HG03432 (cell line): ENCODE measurements at regions not wholly inside any gene's neighbourhood (a gene's known extent, or its start where the extent isn't known, plus 50 kb on each side); places are given as distances from the start of the nearest gene placed in this dataset.

Source experiments
- ATAC-seq: cut with Tn5 transposase; IDR thresholded peaks from one replicate; pipeline ENCODE4 v1.9.1; 2021; ENCODE audit warnings: mild to moderate bottlenecking, moderate library complexity; ENCODE audit not compliant: unreplicated experiment

DNA sequence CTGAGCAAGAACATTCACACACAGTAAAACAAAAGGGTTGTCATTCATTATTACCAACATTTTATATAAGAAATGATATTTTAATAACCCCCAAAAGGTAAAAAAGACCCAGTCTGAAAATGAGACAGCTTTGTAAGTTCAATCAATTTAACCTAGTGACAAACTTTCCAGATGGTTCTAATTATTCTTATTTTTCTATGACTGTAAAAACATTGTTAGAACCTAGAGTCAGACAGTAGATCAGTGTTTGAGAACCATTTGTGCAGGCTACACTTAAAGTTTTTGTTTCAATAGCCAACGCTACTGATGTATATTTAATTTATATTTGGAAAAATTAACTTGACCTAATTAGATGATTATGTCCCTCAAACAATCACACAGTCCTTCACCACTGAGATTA, 708.4 kb upstream of the CBLB start:
- no peak for ATAC-seq

DNA sequence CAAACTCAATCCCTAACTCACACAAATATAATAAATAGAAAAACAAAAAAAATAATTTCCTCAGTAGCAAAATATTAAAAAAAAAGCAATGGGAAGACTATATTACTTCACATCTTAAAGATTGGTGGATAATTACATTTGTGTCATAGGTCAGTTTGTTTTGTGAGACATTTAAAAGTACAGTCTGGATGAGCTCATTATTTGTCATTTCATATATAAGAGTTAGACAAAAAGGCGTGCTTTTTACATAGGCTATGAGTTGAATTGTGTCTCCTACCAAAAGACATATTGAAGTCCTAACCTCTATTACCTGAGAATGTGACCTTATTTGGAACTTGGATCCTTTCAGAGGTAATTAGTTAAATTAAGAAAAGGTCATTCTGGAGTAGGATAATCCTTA, 710.1 kb upstream of the CBLB start:
- no peak for ATAC-seq

DNA sequence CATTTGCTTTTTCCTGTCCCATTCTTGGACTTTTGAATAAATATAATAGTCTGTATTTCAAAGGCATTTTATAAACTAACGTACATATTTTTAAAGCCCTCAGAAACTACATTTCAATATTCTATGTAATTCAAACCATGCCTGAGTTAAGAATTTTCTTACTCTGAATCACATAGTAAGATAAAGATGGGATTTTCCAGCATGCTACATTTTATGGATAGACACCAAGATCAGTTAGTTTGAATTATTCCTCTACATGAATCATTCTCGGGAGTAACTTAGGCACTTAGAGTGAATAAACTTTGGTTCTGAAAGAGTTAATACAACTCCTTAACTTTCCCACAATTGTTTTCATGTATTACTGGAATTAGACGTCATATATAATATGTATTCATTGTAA, 713.3 kb upstream of the CBLB start:
- ATAC-seq, result no peak

DNA sequence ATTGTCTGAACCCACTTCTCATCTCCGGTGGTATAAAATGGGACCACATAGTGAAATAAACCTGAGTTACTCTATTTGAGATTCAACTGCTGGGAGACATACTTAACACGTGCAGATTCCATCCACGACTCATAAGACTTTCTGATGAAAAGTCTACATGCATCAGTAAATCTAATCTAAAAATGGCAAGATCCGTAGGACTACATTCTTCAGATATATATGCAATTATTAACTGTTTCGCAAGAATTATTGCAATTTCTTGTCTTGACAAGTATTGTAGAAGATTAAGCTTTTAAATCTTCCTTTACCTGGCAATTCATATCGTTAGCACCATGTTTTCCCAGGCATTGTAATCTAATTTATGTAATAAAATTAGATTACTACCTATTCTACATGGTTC, 718.7 kb upstream of the CBLB start:
- ATAC-seq, result no peak

DNA sequence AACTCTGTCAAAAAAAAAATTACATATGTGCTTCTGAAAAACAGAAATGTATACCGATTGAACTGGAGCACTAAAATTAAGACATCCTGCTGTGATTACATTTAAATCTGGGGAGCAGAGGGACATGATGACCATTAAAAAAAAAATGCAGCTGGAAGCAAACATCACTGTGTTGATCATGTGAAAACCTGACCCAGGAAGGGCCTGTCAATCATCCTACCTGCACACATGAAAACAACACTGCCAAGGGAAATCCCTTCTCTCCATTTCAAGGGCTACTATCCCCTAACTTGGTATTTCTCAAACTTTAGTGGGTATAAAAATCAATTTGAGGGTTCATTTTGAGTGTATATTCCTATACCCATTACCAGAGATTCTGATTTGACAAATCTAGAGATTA, 719.9 kb upstream of the CBLB start:
- ATAC-seq, result no peak

DNA sequence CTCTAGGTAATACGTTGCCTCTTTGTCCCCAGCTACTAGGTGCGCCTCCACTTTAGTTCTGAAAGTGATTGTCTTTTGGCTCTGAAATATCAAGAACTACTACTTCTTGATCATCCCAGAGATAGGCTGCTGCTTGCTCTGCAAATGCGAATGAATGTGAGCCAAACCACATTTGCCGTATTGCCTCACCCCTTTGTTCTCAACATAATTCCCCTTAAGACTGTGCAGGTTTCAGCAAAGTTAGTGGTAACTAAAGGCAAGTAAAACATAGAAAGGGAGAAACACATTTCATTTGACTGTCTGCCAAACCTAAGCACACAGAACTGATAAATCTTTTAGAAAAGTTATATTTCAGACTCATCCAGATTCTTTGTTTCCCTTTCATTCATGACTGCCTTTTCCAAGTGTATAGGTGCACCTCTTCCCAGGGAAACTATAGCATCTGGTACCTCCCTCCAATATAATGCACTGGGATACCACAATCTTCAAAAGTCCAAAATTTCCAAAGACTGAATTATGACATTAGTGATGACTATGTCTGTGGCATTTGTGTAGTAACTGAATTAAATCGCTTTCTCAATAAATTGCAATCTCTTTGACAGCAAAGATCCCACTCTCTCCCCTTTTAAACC, 720.6 kb upstream of the CBLB start:
- ATAC-seq, result no peak

DNA sequence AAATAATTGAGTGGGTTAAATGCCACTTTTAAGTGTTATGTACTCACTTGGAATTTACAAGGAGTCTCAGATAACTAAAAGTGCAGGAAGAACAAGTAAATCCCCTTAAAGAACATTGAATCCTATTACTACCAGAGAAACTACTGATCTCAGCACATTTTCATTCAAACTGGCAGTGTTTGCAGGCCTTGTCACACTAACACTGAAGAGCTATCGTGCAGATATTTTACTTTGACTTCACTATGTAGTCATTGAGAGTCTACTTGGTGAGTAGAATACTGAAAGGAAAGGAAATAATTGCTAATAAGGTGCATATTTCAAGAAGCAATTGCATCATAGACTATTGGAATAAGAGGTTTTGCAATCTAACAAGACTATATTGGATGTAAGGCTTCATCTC, 721.4 kb upstream of the CBLB start:
- no peak for ATAC-seq

DNA sequence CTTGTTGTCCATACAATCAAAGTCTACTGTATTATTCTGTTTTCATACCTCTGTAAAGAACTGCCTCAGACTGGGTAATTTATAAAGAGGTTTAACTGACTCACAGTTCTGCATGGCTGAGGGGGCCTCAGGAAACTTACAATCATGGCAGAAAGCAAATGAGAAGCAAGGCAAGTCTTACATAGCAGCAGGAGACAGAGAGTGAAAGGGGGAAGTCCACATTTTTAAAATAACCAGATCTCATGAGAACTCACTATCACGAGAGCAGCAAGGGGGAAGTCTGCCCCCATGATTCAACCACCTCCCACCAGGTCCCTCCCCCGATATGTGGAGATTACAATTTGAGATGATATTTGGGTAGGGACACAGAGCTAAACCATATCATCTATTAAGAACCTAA, 724.6 kb upstream of the CBLB start:
- no peak for ATAC-seq

DNA sequence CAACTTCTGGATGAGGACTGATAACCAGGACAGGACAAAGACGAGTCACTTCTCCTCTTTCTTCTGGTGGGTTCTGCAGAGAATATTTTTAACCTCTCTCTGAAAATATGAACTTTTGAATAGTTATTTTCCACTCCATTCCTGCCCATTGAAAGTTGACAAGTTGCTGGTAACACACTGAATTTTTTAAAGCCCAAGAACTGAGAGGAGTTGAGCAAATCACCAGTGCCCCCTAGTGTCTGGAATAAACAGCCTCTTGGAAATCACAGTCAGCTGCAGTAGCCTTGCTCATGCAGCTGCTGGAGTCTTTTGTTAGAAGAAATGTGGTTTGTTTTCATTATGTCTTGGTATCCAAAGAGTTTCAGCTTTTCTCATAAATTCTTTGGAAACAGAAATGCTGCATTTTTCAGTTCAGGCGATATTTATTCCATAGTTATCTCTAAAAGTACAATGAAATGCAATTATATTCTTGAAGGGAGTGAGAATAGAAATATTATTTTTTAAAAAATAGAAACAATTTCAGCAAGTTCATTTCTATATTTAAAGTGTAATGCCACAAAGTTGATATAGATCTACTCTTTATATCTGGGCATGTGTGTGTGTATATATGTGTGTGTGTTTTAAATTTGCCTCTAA, 741.0 kb upstream of the CBLB start:
- ATAC-seq, result peak; percentile 92

DNA sequence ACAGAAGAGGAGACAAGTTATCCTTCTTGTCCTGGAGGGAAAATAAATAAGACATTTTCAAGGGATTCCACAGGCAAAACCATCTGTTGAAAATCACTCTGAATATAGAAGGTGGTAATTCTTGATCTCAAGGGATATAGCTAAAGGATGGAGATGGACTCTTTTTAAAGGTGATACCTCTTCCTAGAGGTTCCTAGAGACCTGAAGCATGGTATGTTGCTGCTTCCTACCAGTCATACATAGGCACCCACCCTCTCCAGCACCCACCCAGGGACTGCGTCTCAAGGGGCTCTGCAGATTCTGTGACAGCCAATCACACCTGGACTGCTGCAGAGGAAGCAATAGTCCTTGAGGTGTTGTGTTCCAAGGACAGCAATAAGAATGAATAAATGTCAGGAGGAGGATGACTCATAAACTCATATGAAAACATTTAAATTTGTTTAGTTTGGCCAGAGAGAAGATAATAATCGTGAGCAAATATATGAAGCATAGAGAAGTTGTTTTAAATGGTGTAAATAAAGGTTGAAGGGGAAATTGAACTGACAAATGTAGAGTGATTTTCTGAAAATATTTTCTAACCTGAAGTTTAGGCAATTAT, 741.6 kb upstream of the CBLB start:
- ATAC-seq, result no peak

DNA sequence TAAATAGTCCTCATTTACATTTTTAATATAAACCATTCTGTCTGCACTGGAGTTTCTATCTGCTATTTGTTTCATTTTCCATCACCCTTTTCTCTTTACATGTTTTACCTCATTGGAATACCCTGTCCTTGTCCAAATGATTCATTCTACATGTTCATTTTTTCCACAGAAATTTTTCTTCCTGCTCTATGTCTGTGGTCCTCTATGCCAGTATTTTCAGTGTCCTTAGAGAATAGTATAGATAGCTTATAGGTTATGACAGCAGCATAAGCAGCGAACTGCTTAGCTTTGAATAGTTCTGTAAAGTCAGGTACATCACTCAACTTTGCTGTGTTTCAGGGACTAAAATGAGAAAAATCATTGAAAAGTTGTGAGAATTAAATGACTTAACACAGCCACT, 742.3 kb upstream of the CBLB start:
- no peak for ATAC-seq

DNA sequence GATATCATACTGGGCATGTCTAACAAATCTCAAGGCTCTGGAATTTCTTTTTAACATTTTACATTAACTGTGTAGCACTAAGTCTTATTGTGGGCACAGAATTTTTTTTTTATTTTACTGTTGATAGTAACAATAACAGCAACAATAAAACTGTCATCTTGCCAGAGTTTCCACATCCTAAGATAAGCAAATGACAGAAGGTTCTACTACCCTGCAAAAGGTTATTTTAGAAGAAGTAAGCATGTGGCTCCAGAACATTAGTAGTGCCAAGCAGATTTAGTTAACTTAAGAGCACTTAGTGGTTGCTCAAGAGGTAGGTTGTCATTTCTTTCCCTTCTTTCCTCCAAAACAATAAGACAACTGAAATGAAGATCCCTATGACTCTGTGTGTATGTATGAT, 743.0 kb upstream of the CBLB start:
- no peak for ATAC-seq

DNA sequence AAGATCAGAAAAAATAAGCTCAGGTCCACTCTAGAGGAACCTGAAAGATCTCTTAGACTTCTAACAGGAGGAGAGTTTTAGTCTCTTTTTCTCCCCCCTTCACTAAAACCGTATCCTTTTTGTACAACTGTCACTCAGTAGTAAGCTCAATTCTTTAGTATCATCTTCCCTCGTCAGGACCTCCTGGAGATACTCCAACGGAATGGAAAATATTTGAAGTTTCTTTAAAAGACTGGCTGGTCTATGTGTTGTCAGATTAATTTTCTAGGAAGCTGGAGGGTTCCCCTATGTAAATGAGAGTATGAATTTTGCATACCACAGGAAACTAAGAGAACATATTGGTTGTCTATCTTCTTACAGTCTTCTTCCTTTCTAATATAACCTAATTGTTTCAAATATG, 747.7 kb upstream of the CBLB start:
- ATAC-seq, result no peak

DNA sequence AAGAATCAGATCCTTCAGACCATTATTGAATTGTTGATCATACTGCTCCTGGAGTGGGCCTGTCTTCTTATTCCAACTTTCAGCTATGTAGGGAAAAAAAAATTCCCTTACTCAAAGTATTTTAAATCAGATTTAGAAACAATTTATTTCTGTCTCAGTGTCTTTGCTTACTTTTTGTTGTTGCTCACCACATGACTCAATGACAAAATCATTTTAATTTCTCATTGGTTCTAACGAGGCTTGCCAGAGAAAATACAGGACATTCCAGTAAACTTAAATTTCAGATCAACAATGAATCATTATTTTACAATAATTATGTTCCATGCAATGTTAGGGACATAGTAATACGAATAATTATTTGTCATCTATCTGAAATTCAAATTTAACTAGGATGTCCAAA, 748.5 kb upstream of the CBLB start:
- ATAC-seq, result no peak

DNA sequence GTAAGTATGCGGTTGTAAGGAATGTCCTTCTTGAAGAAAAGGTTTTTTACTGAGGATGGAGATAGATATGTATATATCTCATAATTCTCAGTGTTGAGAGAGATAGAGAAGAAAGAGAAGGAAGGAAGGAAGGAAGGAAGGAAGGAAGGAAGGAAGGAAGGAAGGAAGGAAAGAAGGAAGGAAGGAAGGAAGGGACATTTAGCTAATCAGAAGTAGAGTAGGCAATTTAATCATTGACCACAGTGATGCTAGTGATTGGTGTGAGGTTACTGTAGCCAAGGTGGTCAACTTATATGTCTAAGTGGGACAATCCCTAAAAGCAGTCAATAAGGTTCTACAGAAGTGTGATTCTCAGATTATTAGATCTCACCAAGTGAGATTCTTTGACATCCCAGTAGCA, 751.8 kb upstream of the CBLB start:
- no peak for ATAC-seq

DNA sequence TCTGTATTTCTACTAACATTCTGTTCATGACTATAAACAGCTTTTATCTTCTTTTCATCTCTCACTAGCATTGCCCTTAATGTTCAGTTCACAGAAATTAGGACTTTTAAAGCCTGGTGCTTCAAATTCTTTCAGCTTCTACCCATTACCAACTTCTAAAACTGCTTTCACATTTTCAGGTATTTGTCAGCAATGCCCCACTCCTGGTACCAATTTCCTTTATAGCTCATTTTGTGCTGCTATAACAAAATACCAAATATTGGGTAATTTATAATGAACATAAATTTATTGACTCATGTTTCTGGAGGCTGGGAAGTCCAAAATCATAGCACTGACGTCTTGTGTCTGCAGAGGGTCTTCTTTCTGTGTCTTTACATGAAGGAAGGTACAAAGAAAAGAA, 753.1 kb upstream of the CCDC54 start:
- ATAC-seq, result no peak

DNA sequence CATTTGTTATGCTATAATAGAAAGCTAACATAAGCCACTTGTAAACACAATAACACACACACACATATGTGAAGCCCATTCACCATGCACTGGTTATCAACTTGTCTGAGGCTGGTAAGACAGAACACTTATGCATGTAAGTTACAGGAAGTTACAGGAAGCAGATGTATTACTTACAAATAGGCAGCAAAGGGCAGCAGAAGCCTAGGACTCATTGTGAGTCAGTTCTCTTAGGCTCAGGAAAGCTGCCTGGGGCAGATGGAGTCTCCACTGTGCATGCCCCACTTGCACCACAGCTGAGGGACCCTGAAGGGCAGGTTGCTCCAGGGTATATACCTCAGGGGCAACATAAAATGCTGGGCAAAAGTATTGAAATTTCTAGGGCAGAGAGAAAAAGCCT, 748.8 kb upstream of the CCDC54 start:
- ATAC-seq, result no peak

DNA sequence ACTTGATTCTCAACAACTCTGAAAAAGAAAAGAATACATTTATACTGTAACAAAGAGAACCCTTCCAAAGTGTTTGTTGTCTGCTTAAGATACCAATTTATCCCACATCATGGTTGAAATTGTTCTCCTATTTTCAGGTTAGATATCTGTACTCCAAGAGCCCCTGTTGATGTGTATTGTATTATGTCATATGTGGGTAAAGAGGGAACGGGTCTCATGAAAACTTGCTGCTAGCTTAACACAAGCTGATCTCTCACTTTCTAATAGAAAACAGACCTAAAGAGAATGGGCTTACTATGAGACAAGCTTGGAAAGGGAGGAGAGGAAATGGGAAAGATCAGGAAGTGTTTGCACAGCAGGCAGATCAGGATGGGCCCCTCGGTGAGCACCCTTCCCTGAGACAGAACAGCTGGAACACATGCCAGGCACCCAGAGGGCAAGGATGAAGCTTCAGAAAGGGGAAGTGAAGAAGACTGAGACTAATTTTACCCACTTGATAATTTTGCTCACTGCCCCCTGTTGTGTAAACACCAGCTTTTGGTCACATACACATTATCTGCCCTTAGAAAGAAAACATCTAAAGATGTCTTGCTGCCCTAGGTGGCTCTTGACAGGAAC, 747.9 kb upstream of the CCDC54 start:
- ATAC-seq, result peak; percentile 94

DNA sequence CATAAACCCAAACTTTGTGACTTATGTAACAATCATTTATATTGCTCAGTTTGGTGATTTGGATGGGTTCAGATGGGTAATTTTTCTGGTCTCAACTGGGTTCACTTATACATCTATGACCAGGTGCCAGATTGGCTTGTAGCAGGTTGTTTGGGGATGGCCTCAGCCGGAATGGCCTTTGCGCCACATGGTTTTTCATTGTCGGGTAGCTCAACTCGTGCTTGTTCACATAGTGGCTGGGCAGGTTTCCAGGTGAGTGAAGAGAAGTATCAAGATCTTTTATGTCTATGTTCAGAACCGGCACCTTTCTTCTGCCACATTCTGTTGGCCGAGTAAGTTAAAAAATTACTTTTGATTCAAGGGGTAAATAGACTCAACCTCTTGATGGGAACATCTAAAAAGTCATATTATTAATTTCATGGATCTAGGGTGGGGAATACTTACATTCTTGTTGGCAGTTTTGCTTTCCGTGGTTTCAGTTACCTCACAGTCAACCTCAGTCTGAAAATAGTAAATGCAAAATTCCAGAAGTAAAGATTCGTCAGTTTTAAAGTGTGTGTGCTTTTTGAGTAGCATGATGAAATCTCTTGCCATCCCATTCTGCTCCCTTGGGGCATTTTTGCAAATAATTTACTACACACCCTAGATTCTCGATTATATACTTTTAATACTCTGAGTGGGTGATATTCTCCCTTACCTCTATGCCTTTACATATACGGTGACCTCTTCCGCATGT, 745.7 kb upstream of the CCDC54 start:
- no peak for ATAC-seq

DNA sequence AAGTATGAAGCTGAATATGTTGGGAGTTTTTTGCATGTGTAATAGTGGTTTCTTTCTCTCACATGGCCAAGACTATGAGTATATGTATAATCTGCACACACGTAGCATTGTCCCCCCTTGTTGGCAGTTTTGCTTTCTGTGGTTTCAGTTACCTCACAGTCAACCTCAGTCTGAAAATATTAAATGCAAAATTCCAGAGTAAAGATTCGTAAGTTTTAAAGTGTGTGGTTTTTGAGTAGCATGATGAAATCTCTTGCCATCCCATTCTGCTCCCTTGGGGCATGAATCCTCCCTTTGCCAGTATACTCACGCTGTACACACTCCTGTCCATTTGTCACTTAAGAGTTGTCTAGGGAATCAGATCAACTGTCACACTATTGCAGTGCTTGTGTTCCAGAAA, 742.0 kb upstream of the CCDC54 start:
- peak; percentile 85 for ATAC-seq

DNA sequence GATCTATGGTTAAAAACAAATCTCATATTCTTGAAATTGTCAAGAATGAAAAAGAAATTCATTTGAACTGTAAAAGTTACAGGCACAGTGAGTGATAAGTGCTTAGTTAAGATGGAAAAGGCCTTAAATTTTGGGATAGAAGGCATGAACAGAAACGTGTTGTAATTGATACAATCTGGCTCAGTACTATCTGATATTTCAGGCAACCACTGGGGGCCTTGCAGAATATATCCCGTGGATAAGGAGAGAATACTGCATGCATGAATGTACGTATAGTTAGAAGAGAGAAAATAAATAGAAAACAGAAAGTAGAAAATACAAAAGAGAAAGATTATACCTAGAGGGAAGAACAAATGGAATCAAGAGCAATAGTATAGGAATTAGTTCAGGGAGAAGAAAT, 741.4 kb upstream of the CCDC54 start:
- ATAC-seq, result no peak

DNA sequence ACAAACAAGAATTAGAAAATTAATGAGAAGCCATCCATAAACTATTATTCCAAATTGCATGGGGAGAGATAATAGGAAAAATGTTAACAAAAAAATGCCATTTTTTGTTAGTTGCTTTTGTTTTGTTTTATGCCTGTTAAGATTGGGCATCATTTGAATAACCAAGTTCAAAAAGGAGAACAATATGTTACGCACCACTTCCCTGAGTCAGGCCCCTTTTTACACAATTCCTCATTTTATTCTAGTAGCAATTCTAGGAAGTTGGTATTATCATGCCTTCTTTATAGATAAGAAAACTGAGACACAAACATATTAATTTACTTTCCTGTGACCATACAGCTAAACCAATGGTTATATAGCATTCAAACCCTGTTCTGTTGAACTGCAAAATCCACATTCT, 736.9 kb upstream of the CCDC54 start:
- no peak for ATAC-seq
